ENCODE measurements at regions not wholly inside any gene's neighbourhood (a gene's known extent, or its start where the extent isn't known, plus 50 kb on each side); places are given as distances from the start of the nearest gene placed in this dataset.

- no peak for DNase-seq
- Mint-ChIP-seq H3K9me3 (no peaks in the 10 kb centered on the region), H3K27me3 (ENCODE audit: low read depth in 3 of 3) (peaks cover 1 to 9% (median 2%) of the 10 kb centered on the region in 3 donors), H3K27ac (no peak overlapping the region), H3K4me3 (no peak overlapping the region), H3K4me1 (peaks cover 6 to 8% of the 10 kb centered on the region in 2 donors), H3K36me3 (no peaks in the 10 kb centered on the region)
These were observed 310.7 kb downstream of the TNS1 start for GRCh38 chr2:217691920-217692666.

GRCh38 chr2:217691516-217691915, 311.3 kb downstream of the TNS1 start:
- Mint-ChIP-seq H3K36me3 (no peaks in the 10 kb centered on the region), H3K27me3 (ENCODE audit: low read depth in 3 of 3) (peaks cover 2 to 9% (median 2%) of the 10 kb centered on the region in 3 donors), H3K27ac (no peak overlapping the region), H3K9me3 (no peaks in the 10 kb centered on the region), H3K4me3 (no peak overlapping the region), H3K4me1 (peaks cover 6 to 8% of the 10 kb centered on the region in 2 donors)
- no peak for DNase-seq

- Mint-ChIP-seq H3K27me3 (ENCODE audit: low read depth in 3 of 3) (peaks cover 2 to 7% (median 2%) of the 10 kb centered on the region in 3 donors), H3K9me3 (no peaks in the 10 kb centered on the region), H3K4me3 (no peak overlapping the region), H3K4me1 (no peaks in the 10 kb centered on the region), H3K36me3 (no peaks in the 10 kb centered on the region), H3K27ac (no peak overlapping the region)
- DNase-seq, result no peak
These were observed 313.7 kb downstream of the TNS1 start for GRCh38 chr2:217689053-217689452.

- H3K9me3 Mint-ChIP-seq, result no peaks in the 10 kb centered on the region
- H3K4me1 Mint-ChIP-seq, result no peaks in the 10 kb centered on the region
- no peaks in the 10 kb centered on the region for H3K36me3 Mint-ChIP-seq
- H3K27ac Mint-ChIP-seq, result no peak overlapping the region
- no peak for DNase-seq
- peaks cover 2 to 7% (median 2%) of the 10 kb centered on the region in 3 donors for H3K27me3 Mint-ChIP-seq (ENCODE audit: low read depth in 3 of 3)
- H3K4me3 Mint-ChIP-seq, result no peak overlapping the region
These were observed 314.3 kb downstream of the TNS1 start for GRCh38 chr2:217688494-217688893.

- H3K4me3 Mint-ChIP-seq, result no peak overlapping the region
- DNase-seq, result no peak
- no peak overlapping the region for H3K27ac Mint-ChIP-seq
- H3K36me3 Mint-ChIP-seq, result no peaks in the 10 kb centered on the region
- H3K4me1 Mint-ChIP-seq, result no peaks in the 10 kb centered on the region
- no peaks in the 10 kb centered on the region for H3K9me3 Mint-ChIP-seq
- H3K27me3 Mint-ChIP-seq (ENCODE audit: low read depth in 3 of 3), result peaks cover 2 to 7% (median 2%) of the 10 kb centered on the region in 3 donors
These were observed 315.0 kb downstream of the TNS1 start for GRCh38 chr2:217687771-217688170.

GRCh38 chr2:217685255-217685605, 317.6 kb downstream of the TNS1 start:
- H3K27me3 Mint-ChIP-seq (ENCODE audit: low read depth in 3 of 3), result peaks cover 0 to 10% (median 4%) of the 10 kb centered on the region in 3 donors
- H3K4me3 Mint-ChIP-seq, result no peak overlapping the region
- no peak overlapping the region for H3K27ac Mint-ChIP-seq
- no peaks in the 10 kb centered on the region for H3K4me1 Mint-ChIP-seq
- no peak for DNase-seq
- H3K36me3 Mint-ChIP-seq, result peaks cover 0 to 6% (median 0%) of the 10 kb centered on the region in 3 donors
- no peaks in the 10 kb centered on the region for H3K9me3 Mint-ChIP-seq

- Mint-ChIP-seq H3K27me3 (ENCODE audit: low read depth in 3 of 3) (peaks cover 0 to 11% (median 4%) of the 10 kb centered on the region in 3 donors), H3K9me3 (peaks cover 0 to 3% (median 0%) of the 10 kb centered on the region in 6 donors), H3K4me3 (no peak overlapping the region), H3K27ac (no peak overlapping the region), H3K36me3 (peaks cover 0 to 6% (median 0%) of the 10 kb centered on the region in 3 donors), H3K4me1 (no peaks in the 10 kb centered on the region)
- no peak for DNase-seq
These were observed 318.2 kb downstream of the TNS1 start for GRCh38 chr2:217684431-217685254.

- no peak overlapping the region for H3K4me3 Mint-ChIP-seq
- peaks cover 0 to 10% (median 0%) of the 10 kb centered on the region in 3 donors for H3K36me3 Mint-ChIP-seq
These were observed 319.5 kb downstream of the TNS1 start for GRCh38 chr2:217683106-217683870.

GRCh38 chr2:217681791-217682190, 321.0 kb downstream of the TNS1 start:
- Mint-ChIP-seq H3K4me1 (no peaks in the 10 kb centered on the region), H3K4me3 (no peak overlapping the region), H3K9me3 (peaks cover 0 to 5% (median 0%) of the 10 kb centered on the region in 6 donors), H3K36me3 (peaks cover 0 to 10% (median 0%) of the 10 kb centered on the region in 3 donors), H3K27ac (no peak overlapping the region), H3K27me3 (ENCODE audit: low read depth in 3 of 3) (peaks cover 0 to 15% (median 4%) of the 10 kb centered on the region in 3 donors)
- no peak for DNase-seq

More at GRCh38 chr2:217683106-217683870, 319.5 kb downstream of the TNS1 start:
- peaks cover 0 to 5% (median 0%) of the 10 kb centered on the region in 6 donors for H3K9me3 Mint-ChIP-seq
- H3K27me3 Mint-ChIP-seq (ENCODE audit: low read depth in 3 of 3), result peaks cover 0 to 15% (median 4%) of the 10 kb centered on the region in 3 donors
- H3K4me1 Mint-ChIP-seq, result no peaks in the 10 kb centered on the region
- H3K27ac Mint-ChIP-seq, result no peak overlapping the region
- no peak for DNase-seq

- Mint-ChIP-seq H3K4me3 (no peak overlapping the region), H3K27me3 (ENCODE audit: low read depth in 3 of 3) (peaks cover 0 to 15% (median 4%) of the 10 kb centered on the region in 3 donors), H3K36me3 (peaks cover 0 to 10% (median 0%) of the 10 kb centered on the region in 3 donors), H3K27ac (no peak overlapping the region), H3K4me1 (no peaks in the 10 kb centered on the region), H3K9me3 (peaks cover 0 to 5% (median 0%) of the 10 kb centered on the region in 6 donors)
- no peak for DNase-seq
These were observed 322.4 kb downstream of the TNS1 start for GRCh38 chr2:217680381-217680780.

GRCh38 chr2:217673627-217674026, 329.2 kb downstream of the TNS1 start:
- DNase-seq, result no peak
- H3K27me3 Mint-ChIP-seq (ENCODE audit: low read depth in 3 of 3), result peaks cover 2 to 6% (median 5%) of the 10 kb centered on the region in 3 donors
- no peaks in the 10 kb centered on the region for H3K36me3 Mint-ChIP-seq
- H3K9me3 Mint-ChIP-seq, result peaks cover 0 to 2% (median 0%) of the 10 kb centered on the region in 6 donors
- no peaks in the 10 kb centered on the region for H3K4me1 Mint-ChIP-seq
- no peak overlapping the region for H3K4me3 Mint-ChIP-seq
- H3K27ac Mint-ChIP-seq, result no peak overlapping the region

GRCh38 chr2:217672472-217672871, 330.3 kb downstream of the TNS1 start:
- no peak overlapping the region for H3K4me3 Mint-ChIP-seq
- no peak overlapping the region for H3K27ac Mint-ChIP-seq
- DNase-seq, result no peak

GRCh38 chr2:217671871-217672270, 330.9 kb downstream of the TNS1 start:
- Mint-ChIP-seq H3K36me3 (no peaks in the 10 kb centered on the region), H3K4me1 (no peaks in the 10 kb centered on the region), H3K27ac (no peak overlapping the region), H3K4me3 (no peak overlapping the region), H3K27me3 (ENCODE audit: low read depth in 3 of 3) (peaks cover 3 to 4% (median 3%) of the 10 kb centered on the region in 3 donors), H3K9me3 (peaks cover 0 to 2% (median 0%) of the 10 kb centered on the region in 6 donors)
- no peak for DNase-seq

More at GRCh38 chr2:217672472-217672871, 330.3 kb downstream of the TNS1 start:
- Mint-ChIP-seq H3K36me3 (no peaks in the 10 kb centered on the region), H3K9me3 (peaks cover 0 to 2% (median 0%) of the 10 kb centered on the region in 6 donors), H3K4me1 (no peaks in the 10 kb centered on the region), H3K27me3 (ENCODE audit: low read depth in 3 of 3) (peaks cover 3 to 4% (median 3%) of the 10 kb centered on the region in 3 donors)
